ENCODE measurements at regions not wholly inside any gene's neighbourhood (a gene's known extent, or its start where the extent isn't known, plus 50 kb on each side); places are given as distances from the start of the nearest gene placed in this dataset.
"Not testable (repeated sequence)": the region's sequence is repeated elsewhere in the genome, so short reads cannot be mapped to it uniquely, and the experiment has no call there.

DNA sequence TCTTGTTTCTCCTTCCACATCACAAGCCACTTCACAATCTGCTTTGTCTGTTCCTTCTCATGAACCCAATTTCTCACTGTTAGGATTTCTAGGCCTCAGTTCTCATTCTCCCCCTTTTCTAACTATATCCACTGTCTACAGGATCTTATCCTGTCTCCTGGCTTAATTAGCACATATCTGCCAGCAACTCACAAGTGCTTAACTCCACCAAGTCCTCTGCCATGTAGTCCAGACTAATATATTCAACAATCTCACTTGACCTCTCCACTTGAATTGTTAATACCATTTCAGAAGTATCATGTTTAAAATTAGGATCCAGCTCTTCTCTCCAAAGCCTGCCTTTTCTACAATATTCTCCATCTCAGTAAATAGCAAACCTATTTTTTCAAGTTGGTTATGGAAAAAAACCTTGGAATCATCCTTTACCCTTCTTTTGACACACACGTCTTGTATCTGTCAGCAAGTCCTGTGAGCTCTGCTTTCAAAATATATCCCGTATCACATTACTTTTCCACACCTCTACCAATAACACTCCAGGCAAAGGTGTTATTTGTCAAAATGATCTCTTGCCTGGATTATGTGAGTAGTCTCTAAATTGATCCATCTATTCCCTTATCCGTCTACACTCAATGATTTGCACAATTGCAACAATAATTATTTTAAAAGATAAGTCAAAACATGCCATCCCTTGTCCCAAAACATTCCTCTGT lies 127.2 kb upstream of the SLIT2 start:
- no peak for DNase-seq (ENCODE audit: low read depth)

DNA sequence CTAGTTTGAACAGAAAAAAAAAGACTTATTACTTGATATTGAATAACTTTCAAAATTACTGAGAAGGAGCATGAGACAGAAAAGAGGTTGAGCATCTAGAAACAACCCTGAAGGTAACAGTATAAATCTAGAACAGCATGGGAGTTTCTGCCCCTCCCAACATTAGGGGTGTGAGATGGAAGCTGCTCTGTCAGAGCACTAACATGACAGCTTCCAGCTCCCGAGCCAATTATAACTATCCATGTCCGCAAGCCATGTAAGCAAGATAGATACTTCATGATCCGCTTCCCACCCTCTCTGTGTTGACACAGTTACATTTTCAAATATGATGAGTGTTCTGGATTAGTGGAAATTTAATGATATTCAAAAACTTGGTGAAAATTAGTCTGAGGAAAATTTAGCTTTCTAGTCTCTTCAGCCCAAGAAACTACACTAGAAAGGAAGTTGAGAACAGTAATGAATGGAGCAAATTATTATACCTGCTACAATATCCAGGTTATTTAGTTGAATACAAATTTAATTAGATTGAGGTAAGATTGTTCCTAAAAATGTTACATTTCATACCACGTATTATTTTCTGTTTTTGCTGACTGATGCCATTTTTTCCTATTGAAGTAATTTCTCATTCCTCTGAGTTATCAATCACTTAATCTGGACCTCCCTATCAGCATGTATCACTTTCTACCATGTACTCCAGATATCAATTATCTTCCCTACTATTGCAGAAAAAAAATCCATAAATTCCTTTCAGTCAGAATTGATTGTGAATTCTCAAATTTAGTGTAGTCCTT lies 129.3 kb upstream of the SLIT2 start:
- DNase-seq (ENCODE audit: low read depth) = no peak

DNA sequence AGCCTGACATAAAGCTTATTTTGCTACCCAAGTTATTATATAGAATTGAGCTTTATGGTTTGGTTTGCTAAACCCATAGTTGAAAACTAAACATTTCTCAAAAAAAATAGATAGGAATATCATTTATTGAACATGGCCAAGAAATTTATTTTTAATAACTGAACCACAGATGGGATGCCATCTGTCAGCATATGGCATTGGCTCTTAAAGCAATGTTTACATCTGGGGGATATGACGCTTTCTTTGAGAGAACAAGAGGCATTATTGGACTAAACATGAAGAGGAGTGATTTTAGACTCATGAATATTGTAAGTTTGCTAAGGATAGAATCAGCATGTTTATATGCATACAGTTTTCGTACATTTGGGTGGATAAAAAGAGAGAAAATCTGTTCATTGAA lies 132.6 kb upstream of the SLIT2 start:
- DNase-seq (ENCODE audit: low read depth) = no peak

DNA sequence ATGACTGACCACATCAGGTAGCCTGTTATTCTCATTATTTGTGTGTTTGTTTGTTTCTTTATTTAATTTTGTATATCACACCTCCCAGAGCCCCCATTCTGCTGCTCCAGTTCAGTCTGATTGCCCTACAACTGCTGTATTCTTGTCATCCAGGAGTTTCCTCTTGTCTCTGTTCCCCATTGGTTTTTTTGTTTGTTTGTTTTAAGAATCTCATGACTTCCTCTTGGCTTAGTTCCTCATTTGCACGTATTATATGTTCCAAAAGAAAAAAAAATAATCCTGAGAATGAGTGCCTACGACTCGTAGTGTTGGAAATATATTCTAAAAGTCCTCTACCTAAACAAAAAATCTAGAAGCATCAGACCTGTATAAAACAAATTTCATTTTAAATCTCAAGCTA lies 142.3 kb upstream of the SLIT2 start:
- DNase-seq (ENCODE audit: low read depth) = peak; percentile 15

DNA sequence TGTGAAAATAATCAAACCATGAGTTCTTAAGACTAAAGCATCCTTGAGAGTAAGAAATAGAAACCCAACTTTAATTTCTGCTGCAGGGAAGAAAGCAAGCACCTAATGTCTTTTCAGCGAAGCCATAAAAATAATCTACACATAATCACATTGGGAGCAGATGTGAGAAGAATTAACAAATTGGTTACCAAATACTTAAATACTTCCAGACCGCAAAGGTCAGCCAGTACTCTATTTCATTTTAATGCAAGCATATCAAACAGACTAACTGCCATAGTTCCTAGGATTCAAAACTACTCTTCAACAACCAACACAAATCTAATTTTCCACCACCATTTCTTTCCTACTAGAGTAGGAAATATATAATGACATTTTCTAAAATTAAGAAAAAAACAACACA lies 144.8 kb upstream of the SLIT2 start:
- no peak for DNase-seq (ENCODE audit: low read depth)

DNA sequence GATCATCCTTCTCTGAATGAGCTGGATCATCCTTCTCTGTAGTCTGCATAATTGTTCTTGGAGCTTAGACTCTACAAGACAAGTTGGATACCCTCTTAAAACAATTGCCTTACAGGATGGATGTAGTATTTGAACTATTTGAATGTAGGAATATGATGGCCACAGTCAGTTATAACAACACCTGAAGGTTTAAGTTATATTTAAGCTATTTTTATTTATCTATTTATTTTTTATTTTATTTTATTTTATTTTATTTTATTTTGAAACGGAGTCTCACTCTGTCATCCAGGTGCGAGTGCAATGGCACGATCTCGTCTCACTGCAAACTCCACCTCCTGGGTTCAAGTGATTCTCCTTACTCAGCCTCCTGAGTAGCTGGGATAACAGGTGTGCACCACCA lies 149.9 kb upstream of the SLIT2 start:
- no peak for DNase-seq (ENCODE audit: low read depth)

DNA sequence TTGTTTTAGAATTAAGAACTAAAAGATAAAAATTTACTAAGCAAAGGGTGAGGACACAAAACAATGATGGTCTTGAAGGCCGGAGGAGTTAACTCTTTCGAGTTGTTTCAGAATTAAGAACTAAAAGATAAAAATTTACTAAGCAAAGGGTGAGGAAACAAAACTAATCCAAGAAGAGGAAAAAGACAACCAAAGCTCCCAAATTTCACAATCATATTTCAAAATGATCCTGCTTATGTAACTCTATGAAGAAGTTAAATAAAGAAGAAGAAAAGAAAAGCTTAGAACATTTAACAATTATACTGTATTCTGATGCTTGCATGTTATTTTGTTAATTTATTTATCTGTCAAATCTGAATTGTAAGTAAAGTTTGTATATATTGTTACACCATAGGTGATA lies 154.8 kb upstream of the SLIT2 start:
- no peak for DNase-seq (ENCODE audit: low read depth)

DNA sequence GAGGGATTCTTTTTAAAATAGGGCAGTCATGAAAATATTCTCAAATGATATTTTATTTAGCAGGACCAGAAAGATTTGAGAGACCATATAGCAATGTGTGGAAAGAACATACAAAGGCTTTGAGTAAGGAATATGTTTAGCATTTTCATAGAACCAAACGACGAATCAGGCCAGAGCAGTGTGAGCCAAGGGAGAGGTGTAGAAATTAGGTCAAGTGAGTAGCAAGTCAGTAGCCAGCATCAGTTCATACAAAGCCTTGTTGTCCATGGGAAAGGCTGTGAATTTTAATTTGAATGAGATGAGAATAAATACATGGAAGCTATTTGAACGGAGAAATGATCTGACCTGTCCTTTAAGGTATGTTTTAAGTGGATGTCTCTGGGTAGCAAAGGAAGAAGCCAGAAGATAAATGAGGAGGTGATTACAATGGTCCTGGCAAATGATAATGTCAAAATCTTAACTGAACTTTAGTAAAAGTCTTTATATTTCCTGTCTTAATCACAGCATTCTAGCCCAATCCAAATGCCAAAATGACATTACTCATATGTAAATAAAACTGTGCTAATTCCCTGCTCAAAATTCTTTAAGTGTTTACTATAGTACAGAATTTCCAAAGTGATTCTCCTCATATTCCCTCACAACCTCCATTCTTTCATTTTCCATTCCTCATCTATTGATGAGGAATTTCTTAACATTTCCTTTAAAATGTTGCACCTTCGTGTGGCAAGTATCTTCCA lies 155.7 kb upstream of the SLIT2 start:
- no peak for DNase-seq (ENCODE audit: low read depth)

DNA sequence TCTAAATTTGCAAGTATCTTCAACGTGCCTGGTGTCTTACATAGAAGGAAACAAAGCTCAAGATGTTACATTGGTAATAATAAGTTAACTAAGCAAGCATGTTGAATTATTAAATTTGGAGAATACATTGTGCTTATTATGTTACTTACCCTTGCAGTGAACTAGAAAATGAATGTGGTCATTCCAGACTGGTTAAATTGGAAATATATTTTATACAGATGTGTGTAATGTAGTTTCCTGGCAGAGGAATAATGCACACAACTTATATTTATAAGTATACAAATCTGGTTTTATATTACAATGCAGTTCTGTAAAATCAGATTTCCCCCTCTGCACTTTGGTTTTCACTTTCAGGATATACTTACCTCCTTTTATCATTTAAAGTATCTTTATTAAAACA lies 159.9 kb upstream of the SLIT2 start:
- DNase-seq (ENCODE audit: low read depth) = no peak

DNA sequence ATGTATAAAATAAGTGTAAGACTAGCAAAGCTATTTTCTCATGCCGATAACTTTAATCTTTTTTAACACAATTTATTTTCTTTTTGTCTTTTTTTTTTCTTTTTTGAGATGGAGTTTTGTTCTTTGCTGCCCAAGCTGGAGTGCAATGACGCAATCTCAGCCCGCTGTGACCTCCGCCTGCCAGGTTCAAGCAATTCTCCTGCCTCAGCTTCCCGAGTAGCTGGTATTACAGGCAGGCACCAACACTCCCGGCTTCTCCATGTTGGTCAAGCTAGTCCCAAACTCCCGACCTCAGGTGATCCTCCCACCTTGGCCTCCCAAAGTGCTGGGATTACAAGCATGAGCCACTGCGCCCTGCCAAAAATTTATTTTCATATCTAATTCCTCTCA lies 164.2 kb upstream of the SLIT2 start:
- DNase-seq (ENCODE audit: low read depth) = no peak

DNA sequence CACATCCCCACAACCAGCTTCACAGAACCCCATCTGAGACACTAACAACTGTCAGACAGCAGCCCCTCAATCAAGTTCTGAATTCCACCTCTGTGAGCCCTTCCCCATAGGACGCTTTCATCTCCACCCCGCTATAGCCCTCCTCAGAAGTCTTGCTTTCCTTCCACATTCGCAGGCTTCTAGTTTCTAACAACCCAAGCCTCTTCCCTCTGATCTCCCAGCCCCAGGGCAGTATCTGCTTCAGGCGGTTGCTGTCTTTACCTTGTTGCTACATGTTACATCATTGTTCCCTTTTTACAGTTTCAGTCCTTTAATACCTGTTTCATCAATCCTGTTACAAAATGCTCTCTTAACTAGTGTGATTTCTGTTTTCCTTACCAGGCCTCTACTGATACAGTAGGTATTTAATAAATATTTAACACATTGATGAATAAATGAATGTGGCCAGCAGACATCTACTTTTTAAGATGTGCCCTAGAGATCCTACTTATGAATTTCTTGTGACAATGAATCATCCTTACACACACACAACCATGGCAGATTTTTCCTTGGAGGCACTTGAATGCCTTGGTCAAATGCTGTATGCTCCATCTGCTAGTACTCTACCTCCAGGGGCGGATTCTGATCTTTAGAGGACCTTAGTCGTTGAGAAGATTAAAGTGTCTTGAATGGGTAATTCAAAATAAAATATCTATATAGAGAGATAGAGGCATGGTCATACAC lies 164.7 kb upstream of the SLIT2 start:
- DNase-seq (ENCODE audit: low read depth) = no peak

DNA sequence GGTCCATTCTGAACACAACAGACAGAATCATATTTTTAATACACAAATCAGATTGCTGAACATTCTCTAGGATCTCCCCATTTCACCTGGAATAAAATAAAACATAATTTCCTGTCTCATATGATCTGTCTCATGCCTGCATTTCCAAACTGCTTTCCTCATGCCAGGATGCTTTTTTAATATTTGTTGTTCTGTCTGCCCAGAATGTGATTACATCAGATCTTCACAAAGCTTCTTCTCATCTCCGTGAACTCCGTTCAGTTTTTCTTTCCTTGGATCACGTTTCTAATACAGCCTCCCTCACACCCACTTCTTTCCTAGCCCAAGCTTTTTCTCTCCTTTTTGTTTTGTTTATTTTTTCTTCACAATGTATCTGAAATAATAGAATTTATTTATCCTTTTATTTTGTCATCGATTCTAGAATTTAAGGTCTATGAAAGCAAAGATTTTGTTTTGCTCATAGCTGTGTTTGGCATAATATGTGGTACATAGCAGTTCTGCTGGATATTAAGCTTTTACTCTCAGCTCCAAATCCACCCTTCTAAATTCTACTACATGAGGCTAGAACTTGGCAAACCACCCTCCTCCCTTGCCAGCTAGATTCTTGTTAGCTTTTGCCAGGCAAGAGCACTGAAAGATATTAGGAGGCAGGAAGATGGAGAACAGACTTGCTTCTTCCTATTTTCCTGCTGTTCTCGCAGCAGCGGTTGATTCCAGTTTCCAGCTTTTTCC lies 165.5 kb upstream of the SLIT2 start:
- DNase-seq (ENCODE audit: low read depth) = no peak

DNA sequence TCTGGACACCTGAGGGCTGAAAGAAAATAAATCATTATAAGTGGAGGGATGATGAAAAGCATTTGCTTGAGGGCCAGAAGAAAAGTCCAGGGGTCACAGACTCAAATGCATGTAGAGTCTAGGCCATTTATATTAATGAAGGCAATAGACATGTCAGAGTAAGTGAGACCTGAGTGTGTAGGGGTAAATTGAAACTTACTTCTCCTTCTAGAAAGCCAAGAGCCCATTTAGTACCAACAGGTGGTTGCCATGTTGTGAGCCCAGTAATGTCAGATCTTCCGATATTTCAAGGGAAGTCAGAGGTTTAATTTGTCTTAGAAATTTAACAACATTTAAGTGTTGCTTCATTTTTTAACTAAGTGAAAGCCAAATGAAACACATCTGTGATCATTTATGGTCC lies 166.1 kb upstream of the SLIT2 start:
- DNase-seq (ENCODE audit: low read depth) = no peak

DNA sequence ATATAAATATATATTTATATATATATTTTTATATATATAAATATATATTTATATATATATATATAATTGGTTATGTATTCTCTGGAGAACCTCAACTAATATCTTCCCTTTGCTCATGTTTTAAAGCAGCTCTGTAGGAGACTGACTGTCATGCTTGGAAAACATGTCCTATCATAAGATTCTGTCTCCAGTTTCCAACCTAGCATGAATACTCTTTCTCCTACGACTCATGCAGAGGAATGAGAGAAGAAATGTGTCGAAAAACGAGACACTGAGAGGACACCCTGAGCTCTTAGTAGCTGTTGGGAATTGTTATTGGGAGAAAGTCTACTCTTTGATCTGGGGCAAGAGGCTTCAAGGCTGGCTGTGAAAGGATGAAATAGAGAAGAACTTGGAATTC lies 166.5 kb upstream of the SLIT2 start:
- no peak for DNase-seq (ENCODE audit: low read depth)

DNA sequence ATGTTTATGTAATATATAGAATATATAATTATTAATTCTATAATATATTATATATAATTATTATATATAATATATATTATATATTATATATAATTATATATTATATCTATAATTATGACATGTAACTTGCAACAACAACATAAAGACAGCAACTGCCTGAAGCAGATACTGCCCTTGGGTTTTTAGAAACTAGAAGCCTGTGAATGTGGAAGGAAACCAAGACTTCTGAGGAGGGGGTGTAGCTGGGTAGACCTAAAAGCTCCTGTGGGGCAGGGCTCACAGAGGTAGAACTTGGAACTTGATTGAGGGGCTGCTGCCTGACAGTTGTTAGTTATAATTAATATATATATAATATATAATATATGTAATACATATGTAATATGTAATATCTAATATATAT lies 167.2 kb upstream of the SLIT2 start:
- DNase-seq (ENCODE audit: low read depth) = peak; percentile 6

DNA sequence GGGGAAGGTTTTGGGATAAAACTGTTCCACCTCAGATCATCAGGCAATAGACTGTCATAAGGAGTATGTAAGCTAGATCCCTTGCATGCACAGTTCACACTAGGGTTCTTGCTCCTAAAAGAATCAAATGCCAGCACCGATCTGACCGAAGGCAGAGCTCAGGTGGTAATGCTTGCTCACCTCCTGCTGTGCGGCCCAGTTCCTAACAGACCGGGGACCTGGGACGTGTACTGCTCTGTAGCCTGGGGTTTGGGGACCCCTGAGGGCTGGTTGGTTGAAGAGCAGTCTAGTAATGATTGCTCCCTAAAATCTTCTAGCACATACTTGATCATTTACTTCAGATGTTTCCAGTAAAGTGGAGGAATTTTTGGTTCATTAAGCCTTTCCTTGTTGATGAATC lies 173.1 kb upstream of the SLIT2 start:
- no peak for DNase-seq (ENCODE audit: low read depth)

DNA sequence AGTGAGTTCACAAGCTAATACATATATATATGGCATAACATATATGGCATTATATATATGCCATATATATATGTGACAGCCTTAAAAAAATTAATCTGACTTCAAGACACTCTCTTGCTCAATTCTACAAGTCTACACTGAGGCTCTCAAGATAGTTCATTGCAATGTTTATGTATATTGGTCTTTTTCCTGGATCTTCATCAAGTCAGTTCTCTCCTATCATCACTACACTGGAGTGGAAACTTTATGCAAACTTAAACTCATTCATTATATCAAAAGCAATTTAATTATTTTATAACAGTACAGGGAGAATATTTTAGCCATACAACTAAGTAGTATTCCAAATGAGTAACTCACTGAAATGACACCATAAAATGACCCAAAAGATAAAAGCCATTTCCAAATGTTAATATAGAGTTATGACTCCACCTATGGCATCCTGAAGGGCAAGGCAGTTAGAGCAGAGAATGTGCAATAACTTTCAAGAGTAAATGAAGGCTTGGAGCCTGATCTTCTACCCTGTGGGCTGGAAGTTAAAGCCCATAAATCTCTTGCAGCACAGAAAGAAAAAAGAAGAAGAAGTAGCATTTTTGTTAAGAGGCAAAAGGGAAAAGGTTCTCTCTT lies 176.3 kb upstream of the SLIT2 start:
- DNase-seq (ENCODE audit: low read depth) = no peak

DNA sequence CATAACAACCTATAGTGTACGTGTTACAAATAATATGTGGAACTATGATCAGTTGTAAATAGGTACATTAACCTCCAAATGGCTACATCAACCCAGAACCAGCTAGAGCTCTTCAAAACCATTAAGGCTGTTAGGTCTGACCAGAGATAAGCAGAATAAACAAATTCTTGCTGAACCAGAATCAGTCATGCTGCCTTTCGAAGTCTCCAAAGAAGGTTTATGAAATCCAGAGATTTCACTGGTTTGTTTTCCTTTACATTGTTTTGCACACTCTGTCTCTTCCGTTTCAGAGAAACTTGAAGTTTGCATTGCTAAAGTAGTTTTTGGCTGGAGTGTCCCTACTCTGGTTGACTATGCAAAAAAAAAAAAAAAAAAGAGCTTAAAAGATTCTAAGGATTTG lies 177.3 kb upstream of the SLIT2 start:
- DNase-seq (ENCODE audit: low read depth) = no peak

DNA sequence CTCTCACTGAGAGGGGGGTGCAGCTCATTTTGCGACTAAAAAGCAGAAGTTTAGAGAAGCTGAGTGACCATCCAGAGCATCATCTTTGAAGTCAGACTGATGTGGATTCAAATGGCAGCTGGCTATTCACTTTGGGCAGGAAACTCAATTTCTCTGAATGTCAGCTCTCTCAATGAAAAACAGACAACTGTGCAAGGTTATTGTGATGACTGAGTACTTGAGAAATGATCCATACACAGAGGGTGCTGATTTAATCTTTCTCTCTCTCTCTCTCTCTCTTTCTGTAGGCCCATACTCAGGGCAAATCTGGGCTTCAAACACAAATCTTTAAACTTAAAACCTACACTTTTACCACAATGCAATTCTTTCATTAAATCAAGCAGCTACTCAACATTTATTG lies 185.8 kb upstream of the SLIT2 start:
- no peak for DNase-seq (ENCODE audit: low read depth)

DNA sequence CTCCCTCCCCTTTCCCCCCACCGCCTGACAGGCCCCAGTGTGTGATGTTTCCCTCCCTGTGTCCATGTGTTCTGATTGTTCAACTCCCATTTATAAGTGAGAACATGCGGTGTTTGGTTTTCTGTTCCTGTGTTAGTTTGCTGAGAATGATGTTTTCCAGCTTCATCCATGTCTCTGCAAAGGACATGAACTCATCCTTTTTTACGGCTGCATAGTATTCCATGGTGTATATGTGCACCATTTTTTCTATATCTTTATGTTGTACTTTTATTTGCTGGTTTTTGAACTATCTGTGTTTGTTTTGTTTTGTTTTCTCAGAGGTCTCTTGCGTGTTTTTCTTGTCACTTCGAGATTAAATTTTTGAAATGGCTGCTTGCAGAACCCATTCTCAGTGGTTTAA lies 188.8 kb upstream of the SLIT2 start:
- DNase-seq (ENCODE audit: low read depth) = not testable (repeated sequence)

DNA sequence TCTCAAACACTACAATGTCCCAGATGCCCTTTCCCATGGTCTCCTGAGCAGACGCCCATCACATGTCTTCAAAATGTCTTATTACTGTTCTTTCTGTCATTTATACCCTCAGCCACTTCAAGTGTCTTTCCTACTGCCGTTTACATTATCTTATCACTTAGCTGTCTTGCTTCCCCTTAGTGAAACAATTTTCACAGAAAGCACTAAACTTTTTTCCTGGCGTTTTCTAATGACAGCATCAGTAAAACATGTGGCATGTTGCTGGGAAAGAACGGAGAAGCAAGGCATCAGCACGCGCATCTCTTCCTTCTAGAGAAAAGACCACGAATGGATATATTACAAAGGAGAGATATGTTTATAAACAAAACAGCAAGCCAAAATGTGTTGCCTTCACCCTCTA lies 189.7 kb upstream of the SLIT2 start:
- DNase-seq (ENCODE audit: low read depth) = no peak
